Panc1 (cell line): ENCODE measurements at regions not wholly inside any gene's neighbourhood (a gene's known extent, or its start where the extent isn't known, plus 50 kb on each side); places are given as distances from the start of the nearest gene placed in this dataset.

ENCODE experiments used
- ATAC-seq: fragments of 200-7000 bp; cut with Tn5 transposase; 2 replicates; pipeline ENCODE4 v1.9.1; 2020; ENCODE audit warnings: mild to moderate bottlenecking, moderate library complexity
- BruUV-seq: library from RNA; stranded (reverse); fragments of 400-500 nt; replicated peaks from 2 replicates; lab custom pipeline; 2021; lab: Mats Ljungman, UMichigan
- CTCF ChIA-PET: fragments of 300-600 bp; sonication (Branson Sonifier 250); formaldehyde crosslinking; loops from one replicate; lab custom pipeline; 2022; ENCODE audit warnings: antibody characterized with exemption; lab: Charles Lee
- POLR2A ChIA-PET: fragments of 300-600 bp; sonication (Branson Sonifier 250); formaldehyde crosslinking; loops from one replicate; lab custom pipeline; 2022; ENCODE audit warnings: antibody characterized with exemption; lab: Charles Lee
- DNase-seq: peaks from one replicate; pipeline ENCODE4 v3.0.0-alpha.2; 2010; ENCODE audit warnings: low read depth, low spot score
- H3K27ac ChIP-seq: 2 replicates; pipeline ENCODE4 v1.5.1; 2011; ENCODE audit warnings: mild to moderate bottlenecking, low read length, inconsistent platforms
- H3K27me3 ChIP-seq: fragments of 200-500 bp; sonication (Bioruptor generic); 2 replicates; pipeline ENCODE4 v1.6.0; 2014; ENCODE audit warnings: low read length, inconsistent platforms; ENCODE audit not compliant: control insufficient read depth, insufficient read depth
- H3K36me3 ChIP-seq: fragments of 200-500 bp; sonication (Bioruptor generic); 2 replicates; pipeline ENCODE4 v1.5.1; 2014; ENCODE audit warnings: inconsistent platforms, mild to moderate bottlenecking, low read length, moderate library complexity; ENCODE audit not compliant: control insufficient read depth, insufficient read depth
- H3K4me1 ChIP-seq: 2 replicates; pipeline ENCODE4 v1.5.1; 2011; ENCODE audit warnings: inconsistent platforms, mild to moderate bottlenecking, low read length, moderate library complexity; ENCODE audit not compliant: control insufficient read depth, insufficient read depth
- H3K4me3 ChIP-seq, 2 experiments: 2 replicates each; pipeline ENCODE4 v1.5.1; 2011 to 2012; ENCODE audit warnings: low read depth in 2 of 2, low read length in 2 of 2, mild to moderate bottlenecking in 2 of 2, inconsistent platforms in 1 of 2, moderate library complexity in 1 of 2
- H3K9me3 ChIP-seq: fragments of 200-500 bp; sonication (Bioruptor generic); 2 replicates; pipeline ENCODE4 v1.5.1; 2014; ENCODE audit warnings: low read depth, mild to moderate bottlenecking, inconsistent platforms, low read length, moderate library complexity; ENCODE audit not compliant: control insufficient read depth, insufficient read depth
- CTCF ChIP-seq: fragments of 450-650 bp; IDR thresholded peaks from 2 replicates; pipeline ENCODE4 v1.5.1; 2017; ENCODE audit warnings: mild to moderate bottlenecking
- POLR2AphosphoS5 ChIP-seq: IDR thresholded peaks from 2 replicates; pipeline ENCODE4 v1.6.1; 2012; ENCODE audit warnings: mild to moderate bottlenecking, low read depth, low read length, moderate library complexity
- REST ChIP-seq, 2 experiments: IDR thresholded peaks; 2 replicates each; pipeline ENCODE4 v1.6.1; 2011 to 2012; ENCODE audit warnings: low read depth in 2 of 2, control low read depth in 1 of 2, low read length in 1 of 2, mild to moderate bottlenecking in 1 of 2, moderate library complexity in 1 of 2; ENCODE audit not compliant: insufficient read depth in 1 of 2
- SIN3A ChIP-seq: IDR thresholded peaks from 2 replicates; pipeline ENCODE4 v1.6.1; 2012; ENCODE audit warnings: low read depth, mild to moderate bottlenecking, low read length, moderate library complexity, borderline replicate concordance; ENCODE audit not compliant: insufficient read depth
- TCF7L2 ChIP-seq: IDR thresholded peaks from 2 replicates; pipeline ENCODE4 v1.6.1; 2011; ENCODE audit warnings: mild to moderate bottlenecking, low read depth, low read length, inconsistent platforms
- in situ Hi-C: cut with HindIII; loops from 2 replicates; pipeline ENCODE4 v1.10.0; 2016; ENCODE audit warnings: low sequenced_read_pairs, low pct_unique_long_range_greater_than_20kb
- intact Hi-C: fragments of 100-400 bp; cut with micrococcal nuclease; formaldehyde crosslinking; loops from one replicate; pipeline ENCODE4 v1.10.0; 2022; ENCODE audit not compliant: unreplicated experiment

GRCh38 chr1:238673561-238673960 lies 712.8 kb upstream of the CHRM3 start:
- in situ Hi-C loops (no loop called here), intact Hi-C loops (no loop called here)
- DNase-seq (no peak), ATAC-seq (no peak)
- CTCF ChIA-PET = no interaction called here
- no TSS peak for BruUV-seq
- no peak overlapping the region for H3K4me3 ChIP-seq
- H3K36me3 ChIP-seq = no peaks in the 10 kb centered on the region
- H3K27me3 ChIP-seq = no peaks in the 10 kb centered on the region
- no peaks in the 10 kb centered on the region for H3K4me1 ChIP-seq
- POLR2A ChIA-PET = no interaction called here
- TF ChIP-seq POLR2AphosphoS5 (no peak), SIN3A (no peak), REST (IDR thresholded peaks at IDR 0.05; ENCODE audit: insufficient read depth in 1 of 2, low read depth in 2 of 2, low read length in 1 of 2) (no peak), CTCF (no peak), TCF7L2 (no peak)
- H3K9me3 ChIP-seq = no peaks in the 10 kb centered on the region
- H3K27ac ChIP-seq = no peak overlapping the region

- H3K27ac ChIP-seq = no peak overlapping the region
- no peak for ATAC-seq
- DNase-seq = no peak
- in situ Hi-C loops = no loop called here
- H3K4me3 ChIP-seq = no peak overlapping the region
- ChIA-PET POLR2A (no interaction called here), CTCF (no interaction called here)
- no peaks in the 10 kb centered on the region for H3K4me1 ChIP-seq
- H3K9me3 ChIP-seq = no peaks in the 10 kb centered on the region
- H3K36me3 ChIP-seq = no peaks in the 10 kb centered on the region
- H3K27me3 ChIP-seq = no peaks in the 10 kb centered on the region
- intact Hi-C loops = no loop called here
- BruUV-seq = no TSS peak
- no peak for TF ChIP-seq REST (IDR thresholded peaks at IDR 0.05; ENCODE audit: insufficient read depth in 1 of 2, low read depth in 2 of 2, low read length in 1 of 2)
- no peak for TF ChIP-seq CTCF
- TF ChIP-seq POLR2AphosphoS5 = no peak
- TF ChIP-seq SIN3A = no peak
- no peak for TF ChIP-seq TCF7L2
Measured at GRCh38 chr1:238672806-238673205, 713.6 kb upstream of the CHRM3 start.
